ENCODE measurements at regions not wholly inside any gene's neighbourhood (a gene's known extent, or its start where the extent isn't known, plus 50 kb on each side); places are given as distances from the start of the nearest gene placed in this dataset.

DNA sequence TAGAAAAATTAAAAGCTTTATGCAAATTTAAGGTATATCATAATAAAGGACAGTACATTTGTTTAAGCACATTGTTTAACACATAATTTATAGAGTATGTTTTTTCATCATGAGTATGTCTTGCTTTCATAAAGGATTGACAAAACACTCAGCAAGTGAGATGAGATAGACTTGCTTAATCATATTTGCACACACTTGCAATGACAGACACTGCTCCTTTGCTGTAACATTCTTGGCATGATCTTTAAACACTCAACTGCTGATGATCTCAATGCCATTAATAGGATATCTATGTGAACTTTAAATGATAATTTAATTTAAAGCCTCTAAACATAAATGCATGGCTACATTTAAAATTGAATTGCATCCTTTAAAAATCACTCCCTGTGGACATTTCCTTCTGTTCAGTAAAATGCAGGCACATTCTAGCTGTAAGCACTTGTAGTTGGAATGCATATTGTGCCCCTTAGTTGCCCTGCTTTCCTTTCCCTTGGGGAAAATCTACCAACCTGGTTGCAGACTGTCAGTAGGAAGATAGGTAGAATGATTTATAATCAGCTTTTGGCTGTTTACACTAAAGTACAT is 979.0 kb downstream of the TMTC2 start:
- no peak for TF ChIP-seq BHLHE40 (IDR thresholded peaks at IDR 0.05; ENCODE audit: borderline replicate concordance)
- TF ChIP-seq ZNF384 (IDR thresholded peaks at IDR 0.05) = no peak
- TF ChIP-seq FOXA1 (IDR thresholded peaks at IDR 0.05) = no peak
- TF ChIP-seq TARDBP (IDR thresholded peaks at IDR 0.05) = no peak
- no peak for TF ChIP-seq FOXM1 (IDR thresholded peaks at IDR 0.05; ENCODE audit: borderline replicate concordance)
- TF ChIP-seq SP1 (IDR thresholded peaks at IDR 0.05) = no peak
- no peak for TF ChIP-seq ARNT (IDR thresholded peaks at IDR 0.05)
- TF ChIP-seq SUZ12 (IDR thresholded peaks at IDR 0.05) = no peak
- no peak for TF ChIP-seq HDGF (IDR thresholded peaks at IDR 0.05; ENCODE audit: borderline replicate concordance)
- no peak for TF ChIP-seq NFRKB (IDR thresholded peaks at IDR 0.05)
- TF ChIP-seq FOXK2 (IDR thresholded peaks at IDR 0.05) = no peak
- TF ChIP-seq ELF4 (IDR thresholded peaks at IDR 0.05) = no peak
- TF ChIP-seq CTBP1 (IDR thresholded peaks at IDR 0.05; ENCODE audit: borderline replicate concordance) = no peak
